ENCODE measurements at regions not wholly inside any gene's neighbourhood (a gene's known extent, or its start where the extent isn't known, plus 50 kb on each side); places are given as distances from the start of the nearest gene placed in this dataset.
"Not testable (repeated sequence)": the region's sequence is repeated elsewhere in the genome, so short reads cannot be mapped to it uniquely, and the experiment has no call there.

DNA sequence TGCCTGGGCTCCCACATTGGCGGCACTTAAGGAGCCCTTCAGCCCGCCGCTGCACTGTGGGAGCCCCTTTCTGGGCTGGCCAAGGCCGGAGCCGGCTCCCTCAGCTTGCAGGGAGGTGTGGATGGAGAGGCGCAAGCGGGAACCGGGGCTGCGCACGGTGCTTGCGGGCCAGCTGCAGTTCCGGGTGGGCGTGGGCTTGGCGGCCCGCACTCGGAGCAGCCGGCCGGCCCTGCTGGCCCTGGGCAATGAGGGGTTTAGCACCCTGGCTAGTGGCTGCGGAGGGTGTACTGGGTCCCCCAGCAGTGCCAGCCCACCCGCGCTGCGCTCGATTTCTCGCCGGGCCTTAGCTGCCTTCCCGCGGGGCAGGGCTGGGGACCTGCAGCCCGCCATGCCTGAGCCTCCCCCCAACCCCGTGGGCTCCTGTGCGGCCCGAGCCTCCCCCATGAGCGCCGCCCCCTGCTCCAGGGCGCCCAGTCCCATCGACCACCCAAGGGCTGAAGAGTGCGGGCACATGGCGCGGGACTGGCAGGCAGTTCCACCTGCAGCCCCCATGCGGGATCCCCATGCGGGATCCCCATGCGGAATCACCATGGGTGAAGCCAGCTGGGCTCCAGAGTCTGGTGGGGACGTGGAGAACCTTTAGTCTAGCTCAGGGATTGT lies 998.9 kb upstream of the MIR17HG start:
- H3K9ac ChIP-seq (ENCODE audit: low read depth in 1 of 2, low read length in 2 of 2); H3K9me3 ChIP-seq (ENCODE audit: control insufficient read depth in 1 of 2, low read length in 2 of 2); H3K36me3 ChIP-seq (ENCODE audit: control insufficient read depth in 1 of 2, insufficient read depth in 2 of 2, low read length in 2 of 2); H3K4me1 ChIP-seq (ENCODE audit: control insufficient read depth in 1 of 2, insufficient read depth in 2 of 2, low read length in 2 of 2); H3K4me3 ChIP-seq (ENCODE audit: low read depth in 1 of 2, low read length in 2 of 2); H3K27ac ChIP-seq (ENCODE audit: low read depth, low read length); H3K27me3 ChIP-seq (ENCODE audit: control insufficient read depth in 1 of 2, insufficient read depth in 2 of 2, low read length in 2 of 2): not testable (repeated sequence)

GRCh38 chr13:90352763-90353162 lies 994.7 kb upstream of the MIR17HG start:
- Histone ChIP-seq H3K9me3 (ENCODE audit: control insufficient read depth in 1 of 2, low read length in 2 of 2) (peaks cover 0 to 2% of the 10 kb centered on the region in 2 donors), H3K27ac (ENCODE audit: low read depth, low read length) (no peak overlapping the region), H3K4me1 (ENCODE audit: control insufficient read depth in 1 of 2, insufficient read depth in 2 of 2, low read length in 2 of 2) (no peaks in the 10 kb centered on the region), H3K27me3 (ENCODE audit: control insufficient read depth in 1 of 2, insufficient read depth in 2 of 2, low read length in 2 of 2) (no peaks in the 10 kb centered on the region), H3K9ac (ENCODE audit: low read depth in 1 of 2, low read length in 2 of 2) (no peak overlapping the region), H3K4me3 (ENCODE audit: low read depth in 1 of 2, low read length in 2 of 2) (no peak overlapping the region), H3K36me3 (ENCODE audit: control insufficient read depth in 1 of 2, insufficient read depth in 2 of 2, low read length in 2 of 2) (no peaks in the 10 kb centered on the region)

DNA sequence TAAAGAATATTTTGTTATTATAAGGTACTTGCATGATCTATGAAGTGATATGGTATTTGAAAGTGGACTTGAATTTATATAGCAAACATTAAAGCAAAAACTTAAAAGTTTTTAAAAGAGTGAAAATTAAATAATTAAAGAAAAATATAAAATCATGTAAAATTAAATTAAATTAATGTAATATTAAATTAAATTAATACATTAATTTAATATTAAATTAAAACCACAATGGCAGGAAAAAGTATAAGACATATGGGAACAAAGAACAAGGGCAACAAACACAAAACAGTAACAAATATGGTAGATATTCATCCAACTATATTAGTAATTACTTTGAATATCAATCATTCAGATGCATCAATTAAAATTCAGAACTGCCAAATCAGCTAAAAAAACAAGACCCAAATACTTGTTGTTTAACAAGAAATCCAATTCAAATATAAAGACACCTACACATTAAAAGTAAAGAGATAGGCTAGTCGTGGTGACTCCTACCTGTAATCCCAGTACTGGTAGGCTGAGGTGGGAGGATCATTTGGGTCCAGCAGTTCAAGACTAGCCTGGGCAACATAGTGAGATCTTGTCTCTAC lies 992.2 kb upstream of the MIR17HG start:
- no peak overlapping the region for H3K27ac ChIP-seq (ENCODE audit: low read depth, low read length)
- H3K9ac ChIP-seq (ENCODE audit: low read depth in 1 of 2, low read length in 2 of 2): no peak overlapping the region
- H3K4me3 ChIP-seq (ENCODE audit: low read depth in 1 of 2, low read length in 2 of 2): no peak overlapping the region
- H3K27me3 ChIP-seq (ENCODE audit: control insufficient read depth in 1 of 2, insufficient read depth in 2 of 2, low read length in 2 of 2): no peaks in the 10 kb centered on the region
- H3K9me3 ChIP-seq (ENCODE audit: control insufficient read depth in 1 of 2, low read length in 2 of 2): no peaks in the 10 kb centered on the region
- H3K36me3 ChIP-seq (ENCODE audit: control insufficient read depth in 1 of 2, insufficient read depth in 2 of 2, low read length in 2 of 2): no peaks in the 10 kb centered on the region
- H3K4me1 ChIP-seq (ENCODE audit: control insufficient read depth in 1 of 2, insufficient read depth in 2 of 2, low read length in 2 of 2): no peaks in the 10 kb centered on the region

DNA sequence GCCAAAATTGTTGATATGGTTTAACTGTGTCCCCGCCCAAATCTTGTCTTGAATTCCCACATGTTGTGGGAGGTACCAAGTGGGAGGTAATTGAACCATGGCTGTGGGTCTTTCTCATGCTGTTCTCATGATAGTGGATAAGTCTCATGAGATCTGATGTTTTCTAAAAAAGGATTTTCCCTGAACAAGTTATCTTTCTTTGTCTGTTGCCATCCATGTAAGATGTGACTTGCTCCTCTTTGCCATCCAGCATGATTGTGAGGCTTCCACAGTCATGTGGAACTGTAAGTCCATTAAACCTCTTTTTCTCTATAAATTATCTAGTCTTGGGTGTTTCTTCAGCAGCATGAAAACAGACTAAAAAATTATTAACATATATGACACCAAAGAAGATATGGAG lies 986.7 kb upstream of the MIR17HG start:
- Histone ChIP-seq H3K27ac (ENCODE audit: low read depth, low read length) (no peak overlapping the region), H3K36me3 (ENCODE audit: control insufficient read depth in 1 of 2, insufficient read depth in 2 of 2, low read length in 2 of 2) (no peaks in the 10 kb centered on the region), H3K9me3 (ENCODE audit: control insufficient read depth in 1 of 2, low read length in 2 of 2) (no peaks in the 10 kb centered on the region), H3K4me3 (ENCODE audit: low read depth in 1 of 2, low read length in 2 of 2) (no peak overlapping the region), H3K9ac (ENCODE audit: low read depth in 1 of 2, low read length in 2 of 2) (no peak overlapping the region), H3K27me3 (ENCODE audit: control insufficient read depth in 1 of 2, insufficient read depth in 2 of 2, low read length in 2 of 2) (no peaks in the 10 kb centered on the region), H3K4me1 (ENCODE audit: control insufficient read depth in 1 of 2, insufficient read depth in 2 of 2, low read length in 2 of 2) (no peaks in the 10 kb centered on the region)

- H3K27me3 ChIP-seq (ENCODE audit: control insufficient read depth in 1 of 2, insufficient read depth in 2 of 2, low read length in 2 of 2): no peaks in the 10 kb centered on the region
- H3K27ac ChIP-seq (ENCODE audit: low read depth, low read length): no peak overlapping the region
- H3K4me3 ChIP-seq (ENCODE audit: low read depth in 1 of 2, low read length in 2 of 2): no peak overlapping the region
- H3K9me3 ChIP-seq (ENCODE audit: control insufficient read depth in 1 of 2, low read length in 2 of 2): no peaks in the 10 kb centered on the region
- H3K4me1 ChIP-seq (ENCODE audit: control insufficient read depth in 1 of 2, insufficient read depth in 2 of 2, low read length in 2 of 2): no peaks in the 10 kb centered on the region
- no peak overlapping the region for H3K9ac ChIP-seq (ENCODE audit: low read depth in 1 of 2, low read length in 2 of 2)
- no peaks in the 10 kb centered on the region for H3K36me3 ChIP-seq (ENCODE audit: control insufficient read depth in 1 of 2, insufficient read depth in 2 of 2, low read length in 2 of 2)
These were observed 984.8 kb upstream of the MIR17HG start for GRCh38 chr13:90362707-90363106.

- Histone ChIP-seq H3K9me3 (ENCODE audit: control insufficient read depth in 1 of 2, low read length in 2 of 2) (no peaks in the 10 kb centered on the region), H3K4me1 (ENCODE audit: control insufficient read depth in 1 of 2, insufficient read depth in 2 of 2, low read length in 2 of 2) (no peaks in the 10 kb centered on the region), H3K27me3 (ENCODE audit: control insufficient read depth in 1 of 2, insufficient read depth in 2 of 2, low read length in 2 of 2) (no peaks in the 10 kb centered on the region), H3K9ac (ENCODE audit: low read depth in 1 of 2, low read length in 2 of 2) (no peak overlapping the region), H3K4me3 (ENCODE audit: low read depth in 1 of 2, low read length in 2 of 2) (no peak overlapping the region), H3K27ac (ENCODE audit: low read depth, low read length) (no peak overlapping the region), H3K36me3 (ENCODE audit: control insufficient read depth in 1 of 2, insufficient read depth in 2 of 2, low read length in 2 of 2) (no peaks in the 10 kb centered on the region)
These were observed 982.4 kb upstream of the MIR17HG start for GRCh38 chr13:90365130-90365529.

GRCh38 chr13:90374168-90374567 lies 973.3 kb upstream of the MIR17HG start:
- no peaks in the 10 kb centered on the region for H3K27me3 ChIP-seq (ENCODE audit: control insufficient read depth in 1 of 2, insufficient read depth in 2 of 2, low read length in 2 of 2)
- no peak overlapping the region for H3K9ac ChIP-seq (ENCODE audit: low read depth in 1 of 2, low read length in 2 of 2)
- no peaks in the 10 kb centered on the region for H3K9me3 ChIP-seq (ENCODE audit: control insufficient read depth in 1 of 2, low read length in 2 of 2)
- no peaks in the 10 kb centered on the region for H3K4me1 ChIP-seq (ENCODE audit: control insufficient read depth in 1 of 2, insufficient read depth in 2 of 2, low read length in 2 of 2)
- H3K4me3 ChIP-seq (ENCODE audit: low read depth in 1 of 2, low read length in 2 of 2): no peak overlapping the region
- no peaks in the 10 kb centered on the region for H3K36me3 ChIP-seq (ENCODE audit: control insufficient read depth in 1 of 2, insufficient read depth in 2 of 2, low read length in 2 of 2)
- no peak overlapping the region for H3K27ac ChIP-seq (ENCODE audit: low read depth, low read length)

DNA sequence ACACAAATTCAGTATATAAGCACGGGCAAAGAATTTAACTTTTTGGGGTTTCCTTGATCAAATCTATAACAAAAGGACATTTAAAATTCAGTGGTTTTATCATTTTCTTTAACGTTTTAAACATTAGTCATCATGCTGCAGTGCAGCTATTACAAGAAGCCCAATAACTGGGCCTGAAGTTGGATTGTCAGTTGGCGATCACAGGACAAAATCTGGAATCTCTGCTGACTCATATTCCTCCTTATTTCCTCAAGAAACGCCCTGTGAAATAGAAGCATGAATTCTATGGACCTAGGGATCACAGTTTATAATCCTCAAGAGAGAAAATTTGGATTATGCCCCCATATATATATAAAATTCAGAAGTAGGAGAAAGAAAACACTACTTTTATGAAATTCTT lies 971.6 kb upstream of the MIR17HG start:
- no peaks in the 10 kb centered on the region for H3K4me1 ChIP-seq (ENCODE audit: control insufficient read depth in 1 of 2, insufficient read depth in 2 of 2, low read length in 2 of 2)
- no peaks in the 10 kb centered on the region for H3K27me3 ChIP-seq (ENCODE audit: control insufficient read depth in 1 of 2, insufficient read depth in 2 of 2, low read length in 2 of 2)
- no peak overlapping the region for H3K4me3 ChIP-seq (ENCODE audit: low read depth in 1 of 2, low read length in 2 of 2)
- no peak overlapping the region for H3K9ac ChIP-seq (ENCODE audit: low read depth in 1 of 2, low read length in 2 of 2)
- H3K9me3 ChIP-seq (ENCODE audit: control insufficient read depth in 1 of 2, low read length in 2 of 2): no peaks in the 10 kb centered on the region
- no peaks in the 10 kb centered on the region for H3K36me3 ChIP-seq (ENCODE audit: control insufficient read depth in 1 of 2, insufficient read depth in 2 of 2, low read length in 2 of 2)
- no peak overlapping the region for H3K27ac ChIP-seq (ENCODE audit: low read depth, low read length)

DNA sequence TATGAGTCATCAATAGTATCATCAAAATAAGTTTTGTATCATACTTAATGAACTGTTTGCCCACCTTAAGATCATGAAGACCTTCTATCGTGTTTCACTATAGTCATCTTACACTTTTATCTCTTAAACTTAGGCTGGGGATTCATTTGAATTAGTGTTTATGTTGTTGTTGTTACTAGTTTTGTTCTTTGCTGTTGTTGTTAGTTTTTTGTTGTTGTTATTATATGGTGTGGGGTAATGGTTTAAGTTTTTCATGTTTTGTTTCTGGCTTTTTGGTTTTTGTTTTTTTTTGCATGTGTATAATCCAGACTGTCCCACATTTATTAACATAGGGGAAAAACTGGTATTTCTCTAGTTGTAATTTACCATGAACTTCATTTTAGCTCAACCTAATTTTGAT lies 965.1 kb upstream of the MIR17HG start:
- no peak overlapping the region for H3K4me3 ChIP-seq (ENCODE audit: low read depth in 1 of 2, low read length in 2 of 2)

GRCh38 chr13:90385781-90386489 lies 961.6 kb upstream of the MIR17HG start:
- H3K36me3 ChIP-seq (ENCODE audit: control insufficient read depth in 1 of 2, insufficient read depth in 2 of 2, low read length in 2 of 2): no peaks in the 10 kb centered on the region
- H3K9ac ChIP-seq (ENCODE audit: low read depth in 1 of 2, low read length in 2 of 2): no peak overlapping the region
- no peak overlapping the region for H3K27ac ChIP-seq (ENCODE audit: low read depth, low read length)
- H3K27me3 ChIP-seq (ENCODE audit: control insufficient read depth in 1 of 2, insufficient read depth in 2 of 2, low read length in 2 of 2): no peaks in the 10 kb centered on the region
- H3K9me3 ChIP-seq (ENCODE audit: control insufficient read depth in 1 of 2, low read length in 2 of 2): no peaks in the 10 kb centered on the region
- H3K4me1 ChIP-seq (ENCODE audit: control insufficient read depth in 1 of 2, insufficient read depth in 2 of 2, low read length in 2 of 2): no peaks in the 10 kb centered on the region
- H3K4me3 ChIP-seq (ENCODE audit: low read depth in 1 of 2, low read length in 2 of 2): no peak overlapping the region

More for the DNA sequence above, 965.1 kb upstream of the MIR17HG start:
- no peaks in the 10 kb centered on the region for H3K9me3 ChIP-seq (ENCODE audit: control insufficient read depth in 1 of 2, low read length in 2 of 2)
- H3K36me3 ChIP-seq (ENCODE audit: control insufficient read depth in 1 of 2, insufficient read depth in 2 of 2, low read length in 2 of 2): no peaks in the 10 kb centered on the region
- H3K27ac ChIP-seq (ENCODE audit: low read depth, low read length): no peak overlapping the region
- no peaks in the 10 kb centered on the region for H3K27me3 ChIP-seq (ENCODE audit: control insufficient read depth in 1 of 2, insufficient read depth in 2 of 2, low read length in 2 of 2)
- H3K4me1 ChIP-seq (ENCODE audit: control insufficient read depth in 1 of 2, insufficient read depth in 2 of 2, low read length in 2 of 2): no peaks in the 10 kb centered on the region
- H3K9ac ChIP-seq (ENCODE audit: low read depth in 1 of 2, low read length in 2 of 2): no peak overlapping the region
